GM21526 (cell line): ENCODE measurements at regions not wholly inside any gene's neighbourhood (a gene's known extent, or its start where the extent isn't known, plus 50 kb on each side); places are given as distances from the start of the nearest gene placed in this dataset.

ENCODE experiments used
- ATAC-seq: cut with Tn5 transposase; IDR thresholded peaks from one replicate; pipeline ENCODE4 v1.9.1; 2021; ENCODE audit warnings: moderate library complexity; ENCODE audit not compliant: unreplicated experiment, low FRiP score

- no peak for ATAC-seq
Measured at GRCh38 chr6:14316651-14317386, 199.2 kb downstream of the CD83 start.

- no peak for ATAC-seq
Measured at GRCh38 chr6:14317387-14317970, 199.9 kb downstream of the CD83 start.

DNA sequence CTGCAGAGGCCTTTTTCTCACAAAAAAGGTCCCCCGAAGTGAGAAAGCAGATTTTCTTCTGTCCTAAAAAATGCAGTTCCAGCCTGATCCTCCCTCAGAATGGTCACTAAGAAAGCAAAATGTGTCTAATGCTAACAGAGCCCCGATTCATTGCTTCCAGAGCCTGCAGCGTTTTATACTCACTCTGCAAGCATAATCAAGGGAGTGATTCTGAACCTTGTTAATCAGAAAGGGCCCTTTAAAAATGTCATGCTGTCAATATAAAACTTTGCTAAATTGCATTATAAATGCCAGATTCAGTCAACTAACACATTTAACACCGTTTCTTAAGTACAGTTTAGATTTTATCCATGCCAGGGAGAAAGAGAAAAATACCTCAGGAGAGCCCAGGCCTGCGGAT is 202.8 kb downstream of the CD83 start:
- ATAC-seq, result no peak

- ATAC-seq, result no peak
Measured at GRCh38 chr6:14321992-14322772, 204.6 kb downstream of the CD83 start.

DNA sequence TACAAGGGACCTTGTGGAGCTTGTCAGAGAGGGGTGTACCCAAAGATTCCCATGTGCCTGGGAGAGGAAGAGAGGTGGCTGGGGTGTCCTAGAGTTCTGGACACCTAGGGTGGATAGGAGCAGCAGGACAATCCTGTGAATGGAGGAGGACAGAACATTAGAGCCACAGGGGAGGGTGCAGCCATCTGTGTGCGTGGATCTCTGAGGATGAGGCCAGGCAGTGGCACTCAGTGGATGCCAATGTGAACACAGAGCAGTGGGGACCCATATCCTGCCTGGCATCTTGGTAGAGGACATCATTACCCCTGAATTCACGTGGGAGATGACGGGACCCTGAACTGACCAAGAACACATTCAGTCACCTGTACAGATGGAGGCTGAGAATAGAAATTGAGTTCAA is 205.3 kb downstream of the CD83 start:
- ATAC-seq, result no peak

DNA sequence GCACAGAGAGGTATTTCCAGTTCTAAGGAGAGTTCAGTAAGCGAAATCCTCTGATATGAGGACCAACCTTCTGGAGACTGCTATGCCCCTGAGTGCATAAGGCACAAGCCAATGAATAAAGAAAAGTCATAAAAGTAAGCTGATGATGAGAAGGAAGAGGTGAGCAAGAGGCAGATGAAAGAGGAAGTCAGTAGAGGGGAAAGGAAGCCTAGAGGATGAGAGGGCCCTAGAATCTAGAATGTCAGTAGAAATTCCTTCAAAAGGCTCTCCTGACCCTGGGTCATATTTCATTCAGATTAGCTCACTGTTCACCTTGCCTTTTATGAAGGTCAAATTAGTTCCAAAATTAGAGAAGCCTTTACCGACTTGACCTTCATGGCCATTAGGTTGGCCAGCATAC is 209.2 kb downstream of the CD83 start:
- no peak for ATAC-seq

- no peak for ATAC-seq
Measured at GRCh38 chr6:14328163-14328562, 210.6 kb downstream of the CD83 start.

DNA sequence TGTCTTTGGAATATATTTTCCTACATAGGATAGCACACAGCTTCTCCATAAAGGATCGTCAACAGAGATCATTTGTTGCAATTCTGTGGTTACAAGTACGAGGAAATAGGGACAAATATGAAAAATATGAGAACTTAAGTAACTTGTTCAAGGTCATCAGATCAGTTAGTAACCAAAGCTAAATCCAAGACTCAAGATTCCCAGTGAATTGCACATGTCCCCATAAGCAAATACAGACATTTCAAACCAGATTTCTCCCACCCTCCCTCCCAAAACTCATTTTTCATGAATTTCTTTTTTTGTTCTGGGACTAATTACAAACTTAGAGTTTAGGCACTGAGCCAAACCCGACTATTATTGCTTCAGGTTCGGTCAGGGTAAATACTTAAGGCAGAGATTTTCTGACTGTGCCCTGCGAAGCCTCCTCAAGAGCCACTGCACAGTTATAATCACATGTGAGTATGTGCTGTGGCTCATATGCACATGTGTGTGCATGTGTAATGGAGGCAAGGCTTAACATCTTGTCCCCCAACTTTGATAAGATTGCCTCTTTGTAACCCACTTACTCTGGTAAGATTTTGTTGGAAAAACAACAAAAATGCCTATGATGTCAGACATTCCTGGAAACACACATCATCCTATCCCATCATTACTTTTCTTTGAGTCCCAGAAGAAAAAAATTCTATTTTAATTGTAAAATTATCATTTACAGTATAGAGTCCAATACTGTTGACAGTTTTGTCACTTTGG is 216.2 kb downstream of the CD83 start:
- no peak for ATAC-seq

GRCh38 chr6:14335071-14335470 is 217.5 kb downstream of the CD83 start:
- ATAC-seq, result no peak

DNA sequence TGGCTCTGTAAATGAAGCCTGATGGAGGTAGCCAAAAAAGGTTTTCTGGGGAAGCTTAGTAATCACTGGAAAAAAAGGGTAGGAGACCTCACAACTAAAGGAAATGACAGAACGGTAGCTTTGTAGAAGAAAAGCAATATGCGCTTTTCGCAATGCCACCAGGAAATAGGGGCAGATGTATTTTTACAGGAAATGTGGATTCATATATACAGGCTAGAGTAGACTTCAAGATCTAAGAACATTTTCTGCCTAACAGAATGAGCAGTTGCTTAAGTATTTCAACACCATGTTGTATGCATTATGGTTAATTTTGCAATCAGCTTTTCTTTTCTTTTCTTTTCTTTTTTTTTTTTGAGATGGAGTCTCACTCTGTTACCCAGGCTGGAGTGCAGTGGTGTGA is 219.6 kb downstream of the CD83 start:
- ATAC-seq, result no peak

DNA sequence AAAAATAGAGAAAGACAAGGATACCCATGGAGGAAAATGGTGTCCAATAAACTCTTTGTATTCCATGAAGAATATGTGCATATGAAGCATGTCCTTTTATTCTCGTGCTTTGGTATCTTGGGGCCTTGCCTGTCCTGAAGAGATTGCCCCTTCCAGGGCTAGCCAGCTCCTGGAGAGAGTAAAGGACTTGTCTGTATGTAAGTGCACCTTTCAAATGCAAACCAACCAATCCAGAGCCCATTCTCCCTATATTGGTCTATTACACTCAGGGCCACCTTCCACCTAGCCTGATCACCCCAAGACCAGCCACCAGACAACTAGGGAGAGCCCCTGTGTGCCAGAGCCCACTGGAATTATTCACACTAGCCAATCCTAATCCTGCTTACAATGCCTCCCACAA is 221.6 kb downstream of the CD83 start:
- no peak for ATAC-seq

DNA sequence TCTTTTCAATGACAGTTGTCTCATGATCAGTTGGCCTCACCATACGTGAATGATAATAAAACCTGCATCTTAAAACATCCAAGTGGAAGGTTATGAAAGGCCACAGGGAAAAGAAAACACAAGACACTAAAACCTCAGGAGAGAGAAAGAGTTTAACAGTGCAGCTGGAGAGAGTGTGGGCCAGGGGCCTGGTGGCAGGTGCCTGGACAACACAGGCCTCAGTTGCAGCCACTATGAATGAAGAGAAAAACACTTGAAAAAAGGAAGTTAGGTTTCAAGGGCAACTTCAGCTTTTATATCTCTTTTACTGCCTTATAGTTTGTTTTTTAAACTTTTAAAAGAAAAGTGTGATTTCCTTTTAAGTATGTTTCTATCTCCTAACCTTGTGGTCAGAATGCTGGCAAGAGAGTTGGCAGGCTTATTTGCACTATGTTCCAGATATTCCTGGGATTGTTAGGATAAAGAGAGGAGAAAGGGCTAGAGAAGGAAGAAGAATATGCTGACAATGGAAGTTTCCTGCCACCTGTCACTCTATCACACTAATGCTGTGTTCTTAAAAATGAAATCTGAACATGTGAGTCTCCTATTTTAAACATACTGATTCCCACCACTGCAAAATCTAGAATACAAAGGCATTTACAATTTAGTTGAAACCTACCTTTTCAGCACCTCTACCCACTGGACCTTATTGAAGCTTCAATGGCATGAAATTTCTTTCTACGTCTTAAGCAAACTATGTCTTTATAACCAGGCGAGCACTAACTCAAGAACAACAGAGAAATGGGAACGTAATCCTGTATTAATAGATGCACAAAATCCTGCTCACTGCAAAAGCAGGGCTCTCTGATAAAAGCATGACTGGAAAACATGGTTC is 222.4 kb downstream of the CD83 start:
- ATAC-seq, result no peak

DNA sequence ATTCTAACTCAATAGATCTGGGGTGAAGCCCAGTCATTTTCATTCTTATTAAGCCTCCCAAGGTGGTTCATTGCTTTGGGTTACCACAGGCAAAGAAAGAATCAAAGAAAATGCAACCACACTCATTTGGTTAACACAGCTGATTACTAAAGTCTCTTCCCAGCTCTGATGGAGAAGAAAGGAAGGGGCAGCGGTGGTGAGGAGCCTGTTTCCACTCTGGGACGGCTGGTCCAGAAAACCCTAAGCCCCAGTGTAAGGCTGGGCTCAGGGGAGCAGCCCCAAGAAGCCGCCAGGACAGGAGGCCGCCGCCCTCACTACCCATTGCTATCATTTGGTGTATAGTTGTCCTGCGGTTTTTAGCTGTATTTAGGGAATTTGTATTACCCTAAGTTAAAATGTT is 226.9 kb downstream of the CD83 start:
- no peak for ATAC-seq

DNA sequence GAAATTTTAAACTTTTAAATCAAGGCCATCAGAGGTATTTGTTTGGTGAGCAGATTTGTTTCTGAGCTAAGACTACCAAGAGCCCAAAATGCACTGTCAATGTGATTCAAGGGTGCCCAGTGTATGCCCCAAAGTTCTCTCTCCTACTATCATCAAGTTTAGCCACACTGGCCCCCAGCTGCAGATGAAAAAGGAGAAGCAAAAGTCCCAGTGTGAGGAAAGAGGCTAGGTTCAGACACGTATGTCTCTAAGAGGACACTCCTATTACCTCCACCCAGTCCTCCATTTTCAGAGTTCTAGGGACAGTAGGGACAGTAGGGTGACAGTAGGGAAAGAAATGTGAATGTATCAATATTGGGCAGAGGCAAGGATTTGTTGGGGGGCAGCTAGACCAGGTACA is 230.8 kb downstream of the CD83 start:
- no peak for ATAC-seq

DNA sequence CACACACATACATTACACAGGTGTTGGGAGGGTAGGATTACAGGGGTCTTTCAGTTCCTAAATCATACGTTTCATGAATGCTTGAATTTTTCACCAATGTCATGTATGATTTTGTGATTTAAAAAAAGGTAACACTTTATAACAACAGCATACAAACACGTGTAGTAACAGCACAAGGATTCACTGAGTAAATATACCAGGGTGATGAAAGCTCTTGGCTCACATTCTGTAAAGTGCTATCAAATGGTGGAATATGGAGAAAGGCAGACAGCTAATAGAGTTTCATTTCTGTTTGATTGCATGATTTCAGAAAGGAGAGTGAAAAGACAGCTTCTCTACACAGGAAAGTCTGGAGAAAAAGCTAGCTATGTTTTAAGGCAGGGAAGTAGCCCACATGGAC is 231.9 kb downstream of the CD83 start:
- no peak for ATAC-seq

DNA sequence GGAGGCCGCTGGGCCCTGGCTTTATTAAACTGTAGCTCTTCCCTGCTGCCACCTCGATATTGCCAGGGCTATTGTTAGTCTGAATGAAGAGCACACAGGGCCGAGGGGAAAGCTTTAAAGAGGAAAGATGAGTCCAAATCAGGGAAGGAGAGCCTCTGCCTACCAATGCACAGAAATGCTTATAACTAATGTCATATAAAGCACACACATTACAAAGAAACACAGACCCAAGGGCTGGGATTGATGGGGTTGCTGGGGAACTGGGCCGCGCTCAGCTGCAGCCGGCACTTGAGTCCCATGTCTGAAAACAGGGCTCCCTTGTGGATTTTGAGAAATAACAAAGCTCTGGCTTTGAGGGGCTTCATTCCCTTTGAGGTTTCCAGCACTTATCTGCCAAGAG is 232.6 kb downstream of the CD83 start:
- no peak for ATAC-seq

DNA sequence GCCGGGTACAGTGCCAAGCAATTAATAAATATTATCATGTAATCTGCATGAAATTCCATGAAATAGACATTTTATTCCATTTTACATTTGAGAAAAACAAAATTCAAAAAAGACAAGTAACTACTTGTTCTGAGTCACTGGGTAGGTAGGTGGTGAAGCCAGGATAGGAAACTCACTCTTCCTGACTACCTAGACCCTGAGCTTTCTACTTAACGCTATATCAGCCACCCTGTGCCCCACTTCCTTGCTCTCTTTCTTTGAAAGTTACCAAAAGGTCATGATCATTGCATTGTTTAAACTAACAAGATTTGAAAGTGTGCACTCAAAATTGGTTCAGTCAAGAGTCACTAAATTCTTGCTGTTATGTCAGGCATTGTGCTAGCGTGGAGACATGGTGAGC is 235.7 kb downstream of the CD83 start:
- ATAC-seq, result no peak

DNA sequence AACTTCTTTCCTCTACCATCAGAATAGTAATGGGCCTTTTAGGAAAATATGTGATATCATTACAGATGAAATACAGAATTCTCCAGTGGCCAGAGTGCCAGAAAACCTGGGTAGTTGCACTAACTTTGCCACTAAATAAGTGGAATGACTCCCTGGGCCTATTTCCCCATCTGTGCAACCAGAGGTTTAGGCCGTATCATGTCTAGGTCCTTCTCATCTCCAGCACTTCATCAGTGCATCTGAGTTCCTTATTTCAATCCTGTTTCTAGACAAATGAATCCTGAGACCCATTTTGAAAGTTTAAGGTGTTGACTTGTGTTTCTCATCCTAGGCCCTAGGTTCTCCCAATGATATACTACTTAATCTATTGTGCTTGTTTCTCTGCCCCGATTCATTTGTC is 236.2 kb downstream of the CD83 start:
- no peak for ATAC-seq

DNA sequence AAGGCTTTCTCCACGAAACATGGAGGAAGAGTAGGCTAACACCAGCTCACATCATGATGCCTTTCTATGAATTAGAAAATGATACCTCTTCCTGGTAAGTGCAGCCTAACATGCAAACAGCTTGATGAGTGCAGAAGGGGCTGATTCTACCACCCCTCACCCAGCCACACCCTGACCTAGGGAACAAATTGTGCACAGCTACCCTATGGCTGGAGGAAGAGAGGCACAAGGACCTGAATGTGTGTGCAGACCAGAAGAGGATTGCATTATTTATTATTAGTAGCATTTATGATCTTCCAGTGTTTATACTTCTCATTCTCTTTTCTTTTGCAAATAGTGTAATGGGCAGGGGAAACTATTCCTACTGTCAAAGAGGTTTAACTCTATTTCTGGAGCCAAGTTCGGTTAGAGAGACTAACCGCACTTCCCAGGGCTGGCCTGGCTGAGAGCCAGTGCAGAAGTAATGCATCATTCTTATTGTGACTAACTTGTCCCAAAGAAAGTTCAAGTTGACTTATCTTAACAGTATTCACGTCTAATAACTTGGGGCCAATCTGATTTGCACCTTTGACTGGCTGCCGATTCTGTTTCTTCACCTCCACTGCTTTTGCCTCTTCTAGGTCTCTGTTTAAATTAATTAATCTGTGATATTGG is 237.5 kb downstream of the CD83 start:
- no peak for ATAC-seq

GRCh38 chr6:14359438-14359837 is 241.9 kb downstream of the CD83 start:
- no peak for ATAC-seq
